Liver (tissue), 8 donors: ENCODE measurements at regions not wholly inside any gene's neighbourhood (a gene's known extent, or its start where the extent isn't known, plus 50 kb on each side); places are given as distances from the start of the nearest gene placed in this dataset.
A peak's percentile ranks its signal among the peaks of the same experiment; 100 is the strongest.

Experiments
- DNase-seq: peaks from one replicate; pipeline ENCODE4 v3.0.0-alpha.2; 2017; ENCODE audit warnings: low spot score
- H3K27ac ChIP-seq, 2 donors: one replicate each; pipeline ENCODE4 v1.7.0; 2013; ENCODE audit warnings: inconsistent platforms in 2 of 2, low read length in 2 of 2, control low read depth in 1 of 2, low read depth in 1 of 2, mild to moderate bottlenecking in 1 of 2
- H3K27me3 ChIP-seq, 4 donors: one replicate each; pipeline versions ENCODE4 v1.6.1 to v1.7.0; 2013; ENCODE audit warnings: low read length in 3 of 4, inconsistent platforms in 1 of 4, mild to moderate bottlenecking in 1 of 4, moderate library complexity in 1 of 4; ENCODE audit not compliant: control insufficient read depth in 4 of 4, insufficient read depth in 4 of 4
- H3K36me3 ChIP-seq, 4 donors: one replicate each; pipeline versions ENCODE4 v1.6.1 to v1.7.0; 2013; ENCODE audit warnings: low read length in 3 of 4, mild to moderate bottlenecking in 3 of 4, low read depth in 1 of 4, moderate library complexity in 1 of 4; ENCODE audit not compliant: control insufficient read depth in 4 of 4, insufficient read depth in 3 of 4
- H3K4me1 ChIP-seq, 4 donors: one replicate each; pipeline versions ENCODE4 v1.6.1 to v1.7.0; 2013; ENCODE audit warnings: low read length in 3 of 4, mild to moderate bottlenecking in 3 of 4, moderate library complexity in 1 of 4; ENCODE audit not compliant: control insufficient read depth in 4 of 4, insufficient read depth in 4 of 4
- H3K4me3 ChIP-seq, 3 donors: one replicate each; pipeline versions ENCODE4 v1.6.1 to v1.7.0; 2013; ENCODE audit warnings: low read length in 3 of 3, control low read depth in 1 of 3, low read depth in 1 of 3, mild to moderate bottlenecking in 1 of 3
- H3K9ac ChIP-seq, 2 donors: one replicate each; pipeline ENCODE4 v1.7.0; 2013; ENCODE audit warnings: low read length in 2 of 2, mild to moderate bottlenecking in 2 of 2, moderate library complexity in 2 of 2, control low read depth in 1 of 2, low read depth in 1 of 2
- H3K9me3 ChIP-seq, 4 donors: one replicate each; pipeline versions ENCODE4 v1.6.1 to v1.7.0; 2013; ENCODE audit warnings: low read length in 3 of 4; ENCODE audit not compliant: control insufficient read depth in 4 of 4
- CTCF ChIP-seq: fragments of 150-350 bp; IDR thresholded peaks from 2 replicates; pipeline ENCODE4 v1.5.1; 2017; ENCODE audit warnings: improper control_type of control experiment, low read depth, low read length; ENCODE audit not compliant: missing input control
- EGR1 ChIP-seq, 2 donors: IDR thresholded peaks; 2 replicates each; pipeline ENCODE4 v1.6.1; 2016 to 2018; ENCODE audit warnings: antibody characterized with exemption in 2 of 2, low read depth in 2 of 2
- FOXA1 ChIP-seq: IDR thresholded peaks from 2 replicates; pipeline ENCODE4 v1.6.1; 2016; ENCODE audit warnings: antibody characterized with exemption
- FOXA2 ChIP-seq: IDR thresholded peaks from 2 replicates; pipeline ENCODE4 v1.6.1; 2016; ENCODE audit warnings: antibody characterized with exemption
- HNF4G ChIP-seq: IDR thresholded peaks from 2 replicates; pipeline ENCODE4 v1.6.1; 2016; ENCODE audit warnings: antibody characterized with exemption
- JUND ChIP-seq, 2 donors: IDR thresholded peaks; 2 replicates each; pipeline ENCODE4 v1.6.1; 2016; ENCODE audit warnings: antibody characterized with exemption in 2 of 2
- NR2F2 ChIP-seq: IDR thresholded peaks from 2 replicates; pipeline ENCODE4 v1.6.1; 2016; ENCODE audit warnings: antibody characterized with exemption
- RAD21 ChIP-seq, 2 donors: IDR thresholded peaks; 2 replicates each; pipeline ENCODE4 v1.6.1; 2016; ENCODE audit warnings: antibody characterized with exemption in 2 of 2, mild to moderate bottlenecking in 2 of 2
- REST ChIP-seq: IDR thresholded peaks from 2 replicates; pipeline ENCODE4 v1.6.1; 2016; ENCODE audit warnings: antibody characterized with exemption, mild to moderate bottlenecking
- RXRA ChIP-seq, 2 donors: IDR thresholded peaks; 2 replicates each; pipeline ENCODE4 v1.6.1; 2017 to 2018; ENCODE audit warnings: antibody characterized with exemption in 2 of 2, mild to moderate bottlenecking in 1 of 2
- SP1 ChIP-seq: IDR thresholded peaks from 2 replicates; pipeline ENCODE4 v1.6.1; 2018; ENCODE audit warnings: antibody characterized with exemption, mild to moderate bottlenecking
- TAF1 ChIP-seq: conservative IDR thresholded peaks from 2 replicates; pipeline ENCODE4 v1.6.1; 2016; ENCODE audit warnings: antibody characterized with exemption, mild to moderate bottlenecking
- YY1 ChIP-seq: IDR thresholded peaks from 2 replicates; pipeline ENCODE4 v1.6.1; 2016; ENCODE audit warnings: antibody characterized with exemption, mild to moderate bottlenecking
- ZBTB33 ChIP-seq: IDR thresholded peaks from 2 replicates; pipeline ENCODE4 v1.6.1; 2016; ENCODE audit warnings: antibody characterized with exemption
- WGBS: extraction: QIAGEN DNeasy Blood & Tissue Kit; methylation state at CpG from one replicate; pipeline ENCODE4 v1.1.7; 2013; 5-methylcytosine and 5-hydroxymethylcytosine counted together
- TF ChIP-seq, protein P1 (sequence below): IDR thresholded peaks from 2 replicates; pipeline ENCODE4 v1.6.1; 2016; ENCODE audit warnings: antibody characterized with exemption
- donor health status: healthy.
- donor health status: healthy.
- donor health status: healthy.
- donor health status: healthy.
- donor health status: healthy.

- Histone ChIP-seq H3K9me3 (no peaks in the 10 kb centered on the region), H3K4me3 (peak overlapping the region in 1 of 3 donors; percentile 18), H3K9ac (no peak overlapping the region), H3K27me3 (no peaks in the 10 kb centered on the region), H3K4me1 (peaks cover 2 to 30% (median 23%) of the 10 kb centered on the region in 4 donors), H3K36me3 (no peaks in the 10 kb centered on the region), H3K27ac (peak overlapping the region in 1 of 2 donors; percentile 73)
- TF ChIP-seq FOXA1 (no peak), YY1 (no peak), NR2F2 (no peak), CTCF (no peak), HNF4G (no peak), JUND (IDR thresholded peaks at IDR 0.05) (no peak), EGR1 (IDR thresholded peaks at IDR 0.05; ENCODE audit: low read depth in 2 of 2) (no peak), RXRA (IDR thresholded peaks at IDR 0.05) (no peak), RAD21 (IDR thresholded peaks at IDR 0.05) (no peak)
- TF ChIP-seq, protein P1, sequence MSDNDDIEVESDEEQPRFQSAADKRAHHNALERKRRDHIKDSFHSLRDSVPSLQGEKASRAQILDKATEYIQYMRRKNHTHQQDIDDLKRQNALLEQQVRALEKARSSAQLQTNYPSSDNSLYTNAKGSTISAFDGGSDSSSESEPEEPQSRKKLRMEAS: no peak
- no peak for DNase-seq
Measured at GRCh38 chr3:30518872-30519271, 87.5 kb upstream of the TGFBR2 start.

- H3K9me3 ChIP-seq: no peaks in the 10 kb centered on the region
- no peaks in the 10 kb centered on the region for H3K27me3 ChIP-seq
- no peak overlapping the region for H3K4me3 ChIP-seq
- no peak for TF ChIP-seq CTCF
- TF ChIP-seq EGR1 (IDR thresholded peaks at IDR 0.05; ENCODE audit: low read depth in 2 of 2): no peak
- TF ChIP-seq RAD21 (IDR thresholded peaks at IDR 0.05): peak in 1 of 2 donors; percentile 30
- TF ChIP-seq NR2F2: no peak
- DNase-seq: no peak
- H3K36me3 ChIP-seq: no peaks in the 10 kb centered on the region
- no peak overlapping the region for H3K27ac ChIP-seq
- peaks cover 2 to 30% (median 23%) of the 10 kb centered on the region in 4 donors for H3K4me1 ChIP-seq
- H3K9ac ChIP-seq: no peak overlapping the region
- 70% methylated on average over 2 of the region's 2 CpGs for WGBS
Measured at GRCh38 chr3:30520699-30521098, 85.7 kb upstream of the TGFBR2 start.

GRCh38 chr3:30521156-30521715 is 85.2 kb upstream of the TGFBR2 start:
- no peak for DNase-seq
- H3K9me3 ChIP-seq: no peaks in the 10 kb centered on the region
- no peak overlapping the region for H3K27ac ChIP-seq
- 98% methylated on average over 1 of the region's 1 CpG for WGBS
- H3K9ac ChIP-seq: no peak overlapping the region
- H3K36me3 ChIP-seq: no peaks in the 10 kb centered on the region
- peaks cover 2 to 25% (median 20%) of the 10 kb centered on the region in 4 donors for H3K4me1 ChIP-seq
- H3K4me3 ChIP-seq: no peak overlapping the region
- H3K27me3 ChIP-seq: no peaks in the 10 kb centered on the region
- TF ChIP-seq SP1 (no peak), YY1 (no peak), RXRA (IDR thresholded peaks at IDR 0.05) (no peak), REST (no peak), TAF1 (no peak), FOXA2 (no peak), RAD21 (IDR thresholded peaks at IDR 0.05) (no peak), JUND (IDR thresholded peaks at IDR 0.05) (no peak), EGR1 (IDR thresholded peaks at IDR 0.05; ENCODE audit: low read depth in 2 of 2) (no peak), ZBTB33 (no peak), CTCF (no peak)
